T-helper 2 cell (primary cell): ENCODE measurements at regions not wholly inside any gene's neighbourhood (a gene's known extent, or its start where the extent isn't known, plus 50 kb on each side); places are given as distances from the start of the nearest gene placed in this dataset.
A peak's percentile ranks its signal among the peaks of the same experiment; 100 is the strongest.
"Not testable (repeated sequence)": the region's sequence is repeated elsewhere in the genome, so short reads cannot be mapped to it uniquely, and the experiment has no call there.

Source experiments
- DNase-seq, 5 experiments: peaks; one replicate each; pipeline versions ENCODE4 v3.0.0 to v3.0.0-alpha.2; 2012 to 2022

GRCh38 chrX:3435057-3435456 is 88.6 kb upstream of the MXRA5 start:
- no peak for DNase-seq

- DNase-seq, result no peak
These were observed 82.3 kb upstream of the MXRA5 start for GRCh38 chrX:3428792-3429191.

DNA sequence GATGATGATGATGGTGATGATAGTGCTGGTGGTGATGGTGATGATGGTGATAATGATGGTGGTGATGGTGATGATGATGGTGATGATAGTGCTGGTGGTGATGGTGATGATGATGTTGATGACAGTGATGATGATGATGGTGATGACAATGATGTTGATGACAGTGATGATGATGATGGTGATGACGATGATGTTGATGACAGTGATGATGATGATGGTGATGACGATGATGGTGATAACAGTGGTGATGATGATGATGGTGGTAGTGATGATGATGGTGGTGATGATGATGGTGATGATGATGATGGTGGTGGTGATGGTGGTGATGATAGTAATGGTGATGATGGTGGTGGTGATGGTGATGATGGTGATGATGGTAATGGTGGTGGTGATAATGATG is 80.1 kb upstream of the MXRA5 start:
- peak in 1 of 5 experiments; percentile 0 for DNase-seq

DNA sequence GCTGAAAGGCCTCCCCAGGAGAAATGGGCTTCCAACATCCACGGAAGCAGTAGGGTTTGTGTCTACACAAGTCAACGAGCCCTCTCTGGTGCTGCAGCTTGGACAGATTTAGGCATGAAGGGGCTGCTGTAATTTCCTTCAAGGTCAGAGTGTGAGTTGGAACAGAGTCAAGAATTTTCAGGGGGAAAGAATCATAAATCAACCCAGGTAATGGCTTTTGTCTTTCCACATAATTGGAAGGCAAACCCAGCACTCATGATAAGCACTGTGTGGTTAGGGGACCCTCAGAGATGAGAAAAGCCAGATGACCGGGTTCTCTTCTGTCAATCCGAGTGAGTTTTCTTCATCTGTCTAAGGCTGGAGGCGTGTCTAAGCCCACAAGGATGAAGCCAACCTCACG is 78.6 kb upstream of the MXRA5 start:
- no peak for DNase-seq

DNA sequence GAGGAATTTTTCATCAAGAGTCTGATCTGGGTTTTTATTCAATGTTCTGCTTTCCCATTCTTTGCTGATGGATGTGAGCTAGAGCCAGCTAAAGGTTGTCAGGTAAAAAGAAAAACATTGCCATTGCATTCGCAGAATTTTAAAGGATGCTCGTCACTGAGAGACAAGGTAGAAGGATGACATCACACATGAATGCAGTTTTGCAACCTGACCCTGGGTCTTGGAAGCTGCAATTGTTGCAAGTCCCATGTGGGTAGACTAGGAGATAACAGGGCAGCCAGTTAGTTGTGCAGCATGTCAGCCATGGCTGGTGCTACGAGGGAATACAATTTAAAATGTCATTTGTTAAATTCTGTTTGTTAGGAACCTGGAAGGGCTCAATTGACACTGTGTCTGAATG is 73.9 kb upstream of the MXRA5 start:
- DNase-seq, result no peak

DNA sequence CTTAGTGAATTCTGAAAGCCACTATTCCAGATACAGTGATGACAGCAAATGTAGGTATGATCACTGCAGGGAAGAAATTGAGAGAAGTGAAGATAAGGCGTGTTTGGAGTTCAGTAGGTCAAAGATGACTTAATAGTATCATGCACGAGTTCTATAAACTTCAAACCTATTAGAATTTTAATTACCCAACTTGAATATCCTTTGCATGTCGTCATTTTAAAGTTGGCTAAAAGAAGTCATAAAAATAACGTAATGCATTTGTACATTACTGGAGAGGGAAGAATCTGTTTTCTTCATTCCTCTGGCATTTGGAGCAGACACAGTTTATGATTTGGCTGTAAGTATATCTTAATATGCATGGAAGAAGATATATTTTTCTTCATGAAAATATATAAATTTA is 68.6 kb upstream of the MXRA5 start:
- DNase-seq, result no peak

DNA sequence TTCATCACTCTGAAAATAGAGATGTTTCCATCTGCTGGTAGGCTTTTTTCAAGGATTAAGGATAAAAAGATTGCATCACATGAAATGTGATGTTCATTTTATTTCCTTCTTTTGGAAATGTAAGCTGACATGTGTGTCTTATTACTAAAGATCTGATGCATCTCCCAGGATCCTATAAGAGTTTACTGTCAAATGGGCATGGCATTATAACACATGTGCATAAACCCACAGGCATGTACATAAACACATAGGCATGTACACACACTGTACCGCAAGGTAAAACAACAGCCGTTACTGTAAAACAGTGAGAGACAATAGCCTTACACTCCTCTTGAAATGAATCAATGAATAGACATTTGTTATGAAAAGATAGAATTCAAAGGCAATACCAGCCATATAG is 65.2 kb upstream of the MXRA5 start:
- DNase-seq, result not testable (repeated sequence)

DNA sequence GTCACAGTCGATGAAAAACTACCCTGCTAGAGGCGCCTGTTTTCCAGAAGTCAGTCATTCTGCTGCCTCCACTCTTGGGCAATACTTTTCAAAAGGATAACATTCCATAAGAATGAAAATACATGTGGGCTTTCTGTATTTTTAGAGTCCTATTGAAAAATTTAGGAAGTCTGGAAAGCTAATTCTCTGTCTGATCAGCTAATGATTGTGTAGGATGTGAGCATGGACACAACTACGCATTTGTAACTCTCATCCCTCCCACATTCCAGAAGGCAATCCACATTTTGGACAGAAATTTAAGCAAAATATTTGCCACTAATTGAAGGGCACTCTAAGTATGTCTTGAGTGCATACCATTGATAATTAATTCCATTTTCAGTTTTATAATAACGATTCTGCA is 63.5 kb upstream of the MXRA5 start:
- not testable (repeated sequence) for DNase-seq

DNA sequence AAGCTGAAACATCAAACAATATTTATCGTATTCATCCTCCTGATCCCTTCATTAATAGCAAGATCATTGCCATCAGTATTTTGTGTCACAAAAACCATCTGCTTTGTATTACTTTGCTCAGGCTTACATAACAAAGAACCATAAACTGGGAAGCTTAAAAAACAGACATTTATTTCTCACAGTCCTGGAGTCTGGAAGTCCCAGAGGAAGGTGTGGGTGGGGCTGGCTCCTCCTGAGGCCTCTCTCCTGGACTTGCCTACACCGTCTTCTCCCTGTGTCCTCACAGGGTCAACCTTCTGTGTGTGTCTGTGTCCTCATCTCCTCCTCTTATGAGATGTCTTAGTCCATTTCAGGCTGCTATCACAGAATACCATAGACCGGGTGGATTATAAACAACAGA is 61.3 kb upstream of the MXRA5 start:
- DNase-seq, result no peak

GRCh38 chrX:3407121-3407520 is 60.7 kb upstream of the MXRA5 start:
- no peak for DNase-seq

- no peak for DNase-seq
These were observed 57.3 kb upstream of the MXRA5 start for GRCh38 chrX:3403748-3404147.
